Neutrophil (primary cell): ENCODE measurements at regions not wholly inside any gene's neighbourhood (a gene's known extent, or its start where the extent isn't known, plus 50 kb on each side); places are given as distances from the start of the nearest gene placed in this dataset.

Experiments used
- H3K27ac ChIP-seq: fragments of 200-600 bp; sonication (generic); 2 replicates; pipeline ENCODE4 v1.5.1; 2016; ENCODE audit warnings: mild to moderate bottlenecking, moderate library complexity
- H3K27me3 ChIP-seq: fragments of 200-600 bp; sonication (generic); 2 replicates; pipeline ENCODE4 v1.6.0; 2016; ENCODE audit warnings: mild to moderate bottlenecking
- H3K36me3 ChIP-seq: fragments of 200-600 bp; sonication (generic); 2 replicates; pipeline ENCODE4 v1.5.1; 2017
- H3K4me1 ChIP-seq, 2 experiments: fragments of 200-600 bp in 1 of 2; sonication (generic) in 1 of 2; 1 replicate in 1 of 2; 2 replicates in 1 of 2; pipeline versions ENCODE4 v1.5.1 to v1.6.1; 2013 to 2016; ENCODE audit warnings: low read depth in 1 of 2, low read length in 1 of 2, mild to moderate bottlenecking in 1 of 2, moderate library complexity in 1 of 2; ENCODE audit not compliant: control insufficient read depth in 1 of 2, insufficient read depth in 1 of 2
- H3K4me3 ChIP-seq, 2 experiments: fragments of 200-600 bp in 1 of 2; sonication (generic) in 1 of 2; 1 replicate in 1 of 2; 2 replicates in 1 of 2; pipeline ENCODE4 v1.5.1; 2013 to 2016; ENCODE audit warnings: low read depth in 1 of 2, low read length in 1 of 2, mild to moderate bottlenecking in 1 of 2, moderate library complexity in 1 of 2
- H3K9me3 ChIP-seq: fragments of 200-600 bp; sonication (generic); 2 replicates; pipeline ENCODE4 v1.5.1; 2016
- TF ChIP-seq, protein P1 (sequence below): fragments of 200-600 bp; sonication (generic); IDR thresholded peaks from 2 replicates; pipeline ENCODE4 v1.5.1; 2016; ENCODE audit warnings: antibody characterized with exemption

DNA sequence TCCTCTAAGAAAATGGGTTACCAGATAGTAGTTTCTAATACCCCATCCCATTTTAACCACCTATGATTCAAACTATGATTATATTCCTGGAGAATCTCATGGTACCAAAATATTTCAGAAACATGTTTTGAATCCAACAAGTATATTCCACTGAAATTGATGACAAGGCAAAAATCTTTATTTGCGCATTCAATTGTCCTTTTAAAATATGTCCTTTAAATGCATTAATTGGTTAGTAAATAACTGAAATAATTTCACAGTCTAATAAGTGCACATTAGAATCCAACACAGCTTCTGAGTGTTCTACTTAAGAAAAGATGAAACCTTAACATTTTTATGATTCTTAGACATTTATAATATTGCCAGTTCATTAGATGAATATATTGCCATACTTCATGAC, 356.6 kb downstream of the SETD4 start:
- TF ChIP-seq, protein P1, sequence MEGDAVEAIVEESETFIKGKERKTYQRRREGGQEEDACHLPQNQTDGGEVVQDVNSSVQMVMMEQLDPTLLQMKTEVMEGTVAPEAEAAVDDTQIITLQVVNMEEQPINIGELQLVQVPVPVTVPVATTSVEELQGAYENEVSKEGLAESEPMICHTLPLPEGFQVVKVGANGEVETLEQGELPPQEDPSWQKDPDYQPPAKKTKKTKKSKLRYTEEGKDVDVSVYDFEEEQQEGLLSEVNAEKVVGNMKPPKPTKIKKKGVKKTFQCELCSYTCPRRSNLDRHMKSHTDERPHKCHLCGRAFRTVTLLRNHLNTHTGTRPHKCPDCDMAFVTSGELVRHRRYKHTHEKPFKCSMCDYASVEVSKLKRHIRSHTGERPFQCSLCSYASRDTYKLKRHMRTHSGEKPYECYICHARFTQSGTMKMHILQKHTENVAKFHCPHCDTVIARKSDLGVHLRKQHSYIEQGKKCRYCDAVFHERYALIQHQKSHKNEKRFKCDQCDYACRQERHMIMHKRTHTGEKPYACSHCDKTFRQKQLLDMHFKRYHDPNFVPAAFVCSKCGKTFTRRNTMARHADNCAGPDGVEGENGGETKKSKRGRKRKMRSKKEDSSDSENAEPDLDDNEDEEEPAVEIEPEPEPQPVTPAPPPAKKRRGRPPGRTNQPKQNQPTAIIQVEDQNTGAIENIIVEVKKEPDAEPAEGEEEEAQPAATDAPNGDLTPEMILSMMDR: no peak
- H3K36me3 ChIP-seq: no peaks in the 10 kb centered on the region
- H3K4me1 ChIP-seq: peaks cover 10 to 12% of the 10 kb centered on the region in 2 experiments
- no peaks in the 10 kb centered on the region for H3K9me3 ChIP-seq
- H3K4me3 ChIP-seq: no peak overlapping the region
- peaks cover 21% of the 10 kb centered on the region for H3K27me3 ChIP-seq
- H3K27ac ChIP-seq: no peak overlapping the region

DNA sequence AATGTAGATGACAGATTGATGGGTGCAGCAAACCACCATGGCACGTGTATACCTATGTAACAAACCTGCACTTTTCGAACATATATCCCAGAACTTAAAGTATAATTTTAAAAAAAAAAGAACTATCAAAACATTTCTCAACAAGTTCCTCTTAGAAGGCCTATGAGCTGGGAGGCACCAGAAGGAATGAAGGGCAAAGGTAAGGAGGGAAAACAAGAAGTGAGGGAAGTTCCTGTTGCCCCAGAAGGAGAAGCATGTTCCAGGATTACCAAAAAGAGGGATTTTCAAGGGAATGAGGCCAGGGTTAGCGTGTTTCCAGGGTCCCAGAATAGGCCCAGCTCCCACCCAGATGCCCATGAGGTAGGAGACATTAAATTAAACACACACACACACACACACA, 361.0 kb downstream of the SETD4 start:
- no peaks in the 10 kb centered on the region for H3K9me3 ChIP-seq
- no peak overlapping the region for H3K4me3 ChIP-seq
- no peaks in the 10 kb centered on the region for H3K36me3 ChIP-seq
- H3K27me3 ChIP-seq: peaks cover 27% of the 10 kb centered on the region
- TF ChIP-seq, protein P1: no peak
- H3K4me1 ChIP-seq: peaks cover 17 to 22% of the 10 kb centered on the region in 2 experiments
- H3K27ac ChIP-seq: peak overlapping the region; percentile 8

DNA sequence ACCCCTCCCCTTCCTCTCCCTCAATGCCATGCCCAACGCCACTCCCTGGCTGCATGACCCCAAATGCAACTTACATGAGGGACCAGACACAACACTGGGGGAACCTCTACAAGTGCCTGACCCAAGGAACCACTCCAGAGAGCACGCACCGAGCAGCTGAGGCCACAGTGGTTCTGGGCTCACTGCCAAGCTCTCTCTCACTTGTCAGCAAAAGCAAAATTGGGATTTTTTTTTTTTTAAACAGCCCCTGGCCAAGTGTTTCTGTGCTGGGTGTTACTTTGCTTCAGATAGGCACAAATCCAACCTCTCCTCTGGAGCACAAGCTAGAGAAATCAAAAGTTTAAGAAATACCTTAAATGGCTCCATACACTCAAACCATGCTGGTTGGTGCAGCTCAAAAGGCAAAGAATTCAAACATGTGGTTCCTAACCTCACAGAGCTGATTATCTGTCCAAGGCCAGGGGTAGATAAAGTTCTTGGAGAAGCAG, 363.0 kb downstream of the SETD4 start:
- H3K27me3 ChIP-seq: peaks cover 38% of the 10 kb centered on the region
- no peaks in the 10 kb centered on the region for H3K36me3 ChIP-seq
- H3K4me1 ChIP-seq: peaks cover 17 to 22% of the 10 kb centered on the region in 2 experiments
- H3K9me3 ChIP-seq: no peaks in the 10 kb centered on the region
- no peak overlapping the region for H3K4me3 ChIP-seq
- TF ChIP-seq, protein P1: no peak
- no peak overlapping the region for H3K27ac ChIP-seq

- H3K27me3 ChIP-seq: peaks cover 38% of the 10 kb centered on the region
- H3K4me1 ChIP-seq: peaks cover 17 to 22% of the 10 kb centered on the region in 2 experiments
- H3K4me3 ChIP-seq: no peak overlapping the region
- TF ChIP-seq, protein P1: no peak
- H3K9me3 ChIP-seq: no peaks in the 10 kb centered on the region
- H3K36me3 ChIP-seq: no peaks in the 10 kb centered on the region
- H3K27ac ChIP-seq: no peak overlapping the region
These were observed 363.7 kb downstream of the SETD4 start for GRCh38 chr21:35696644-35697043.

- H3K27me3 ChIP-seq: peaks cover 55% of the 10 kb centered on the region
- TF ChIP-seq, protein P1: no peak
- H3K9me3 ChIP-seq: no peaks in the 10 kb centered on the region
- no peaks in the 10 kb centered on the region for H3K4me1 ChIP-seq
- no peak overlapping the region for H3K27ac ChIP-seq
- H3K36me3 ChIP-seq: no peaks in the 10 kb centered on the region
- H3K4me3 ChIP-seq: no peak overlapping the region
These were observed 368.0 kb downstream of the SETD4 start for GRCh38 chr21:35692311-35692710.

DNA sequence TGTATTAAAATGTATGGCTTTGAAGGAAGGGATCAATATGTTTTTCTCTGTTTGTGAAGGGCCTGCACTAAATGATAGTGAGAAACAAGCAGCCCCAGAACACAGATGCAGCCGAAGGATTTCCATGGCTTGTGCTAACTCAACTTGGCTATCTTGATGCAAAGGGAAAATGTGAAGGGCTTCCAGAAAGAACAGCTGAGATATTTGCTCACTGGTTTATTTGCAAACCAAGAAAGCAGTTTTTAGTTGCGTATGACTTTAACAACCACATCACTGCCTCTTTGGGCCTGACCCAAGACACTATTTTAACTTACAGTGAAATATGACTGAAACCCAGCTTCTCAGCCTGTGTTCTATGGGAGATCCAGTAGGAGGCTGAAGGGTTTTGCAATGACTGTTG, 369.9 kb downstream of the SETD4 start:
- Histone ChIP-seq H3K27me3 (peaks cover 53% of the 10 kb centered on the region), H3K4me1 (no peaks in the 10 kb centered on the region), H3K9me3 (no peaks in the 10 kb centered on the region), H3K27ac (no peak overlapping the region), H3K36me3 (no peaks in the 10 kb centered on the region), H3K4me3 (no peak overlapping the region)
- TF ChIP-seq, protein P1: no peak
